DMS 273 treated with DMSO at 0.1 percent for 48 hours (cell line): ENCODE measurements at regions not wholly inside any gene's neighbourhood (a gene's known extent, or its start where the extent isn't known, plus 50 kb on each side); places are given as distances from the start of the nearest gene placed in this dataset.
"Not testable (repeated sequence)": the region's sequence is repeated elsewhere in the genome, so short reads cannot be mapped to it uniquely, and the experiment has no call there.

Experiments
- DNase-seq: peaks from one replicate; lab custom pipeline; 2025; lab: John Stamatoyannopoulos, UW

DNA sequence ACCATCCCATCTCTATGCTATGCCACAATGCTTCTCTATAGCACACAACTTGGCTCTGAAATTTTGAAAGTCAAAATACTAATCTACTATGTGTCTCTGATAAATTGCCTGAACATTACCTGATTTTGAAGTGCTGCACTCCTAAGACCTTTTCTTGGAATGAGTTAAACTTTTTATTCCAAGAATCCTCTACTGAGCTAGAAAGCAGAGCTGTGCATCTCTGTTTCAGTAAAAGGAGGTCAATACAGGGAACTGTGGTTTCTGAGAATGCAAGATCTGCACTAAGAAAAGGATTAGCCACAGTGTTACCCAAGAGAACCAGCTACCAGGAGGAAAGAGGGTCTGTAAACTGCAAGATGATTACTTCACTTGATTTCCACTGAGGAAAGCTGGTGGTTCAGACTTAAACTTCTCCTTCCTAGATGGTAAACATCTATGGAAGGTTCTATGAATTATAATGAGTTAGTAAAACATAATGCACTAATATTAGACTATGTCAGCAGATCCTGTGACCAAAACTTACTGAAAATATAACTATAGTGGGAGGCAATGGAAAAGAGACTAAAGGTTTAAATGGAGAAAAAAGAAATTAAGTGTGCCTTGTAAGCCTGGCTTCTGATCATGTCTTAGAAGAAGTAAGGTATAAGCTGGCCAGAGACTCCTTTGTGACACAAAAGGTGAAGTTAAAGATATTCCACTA, 588.0 kb upstream of the DEFB115 start:
- not testable (repeated sequence) for DNase-seq

DNA sequence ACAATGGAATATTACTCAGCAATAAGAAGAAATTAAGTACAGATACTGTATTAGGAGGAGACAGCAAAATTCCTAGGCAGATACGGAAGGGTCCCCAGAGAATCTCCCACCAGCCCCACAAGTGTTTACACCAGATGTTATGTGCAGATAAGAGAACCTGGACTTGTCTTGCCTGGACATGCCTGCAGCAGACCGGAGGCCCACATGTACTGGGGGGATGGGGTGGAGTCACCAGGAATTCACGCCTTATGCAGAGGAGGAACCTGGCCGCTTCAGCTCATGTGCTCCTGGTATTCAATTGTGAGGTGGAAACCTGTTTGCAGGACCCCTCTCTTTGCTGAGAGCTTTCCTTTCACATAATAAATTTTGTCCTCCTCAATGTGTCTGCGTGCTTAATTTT, 586.3 kb upstream of the DEFB115 start:
- DNase-seq = not testable (repeated sequence)

DNA sequence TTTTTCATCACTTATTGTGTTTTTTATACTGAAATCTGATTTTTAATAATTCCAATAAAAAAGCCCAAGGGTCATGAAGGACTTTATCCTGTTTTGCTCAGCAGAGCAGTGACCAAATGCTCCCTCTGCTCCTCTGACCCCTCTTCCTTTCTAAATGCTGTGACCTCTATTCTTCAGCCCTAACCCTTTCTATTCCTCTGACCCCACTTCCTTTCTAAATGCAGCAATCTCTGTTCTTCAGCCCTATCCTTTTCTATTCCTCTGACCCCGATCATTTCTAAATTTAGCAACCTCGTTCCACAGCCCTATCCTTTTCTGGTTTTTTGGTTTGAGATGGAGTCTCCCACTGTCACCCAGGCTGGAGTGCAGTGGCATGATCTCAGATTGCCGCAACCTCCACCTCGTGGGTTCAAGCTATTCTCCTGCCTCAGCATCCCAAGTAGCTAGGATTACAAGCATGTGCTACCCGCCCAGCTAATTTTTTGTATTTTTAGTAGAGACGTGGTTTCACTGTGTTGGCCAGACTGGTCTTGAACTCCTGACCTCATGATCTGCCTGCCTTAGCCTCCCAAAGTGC, 581.4 kb upstream of the DEFB115 start:
- DNase-seq = not testable (repeated sequence)

DNA sequence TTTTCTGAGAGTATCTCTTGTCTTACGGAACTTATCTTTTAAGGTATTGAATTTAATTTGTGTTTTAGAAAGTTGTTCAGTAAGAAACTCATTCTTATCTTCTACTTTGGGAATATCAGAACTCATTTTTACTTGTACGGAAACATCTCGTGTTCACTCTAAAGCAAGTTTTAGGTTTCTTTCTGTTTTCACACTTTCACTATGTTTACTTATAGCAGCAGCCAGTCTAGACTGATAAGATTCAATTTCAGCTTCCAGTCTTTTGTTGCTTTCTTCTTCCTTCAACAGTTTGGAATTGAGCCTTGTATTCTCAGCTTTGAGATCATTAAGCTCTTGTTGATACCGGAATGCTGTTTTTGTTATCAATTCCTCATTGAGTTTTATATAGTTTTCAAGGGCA, 575.2 kb upstream of the DEFB115 start:
- DNase-seq = not testable (repeated sequence)

DNA sequence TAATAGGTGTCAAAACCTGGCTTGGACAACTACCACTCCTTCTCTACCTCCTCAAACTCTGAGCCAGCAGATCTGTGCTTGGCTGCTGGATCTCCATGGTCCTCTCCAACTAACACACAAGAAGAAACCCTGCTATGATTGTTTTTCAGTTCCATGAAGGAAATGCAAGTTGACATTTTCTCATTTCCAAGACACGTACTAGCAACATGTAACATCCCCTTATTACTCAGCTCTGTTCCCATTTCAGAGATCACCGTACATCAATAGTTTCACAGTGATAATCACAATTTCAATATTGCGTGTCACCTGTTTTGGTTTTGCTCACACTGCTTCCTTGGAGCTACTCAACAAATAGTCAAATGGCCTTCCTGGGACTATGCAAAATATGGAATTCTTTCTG, 544.6 kb upstream of the DEFB115 start:
- DNase-seq = not testable (repeated sequence)

DNA sequence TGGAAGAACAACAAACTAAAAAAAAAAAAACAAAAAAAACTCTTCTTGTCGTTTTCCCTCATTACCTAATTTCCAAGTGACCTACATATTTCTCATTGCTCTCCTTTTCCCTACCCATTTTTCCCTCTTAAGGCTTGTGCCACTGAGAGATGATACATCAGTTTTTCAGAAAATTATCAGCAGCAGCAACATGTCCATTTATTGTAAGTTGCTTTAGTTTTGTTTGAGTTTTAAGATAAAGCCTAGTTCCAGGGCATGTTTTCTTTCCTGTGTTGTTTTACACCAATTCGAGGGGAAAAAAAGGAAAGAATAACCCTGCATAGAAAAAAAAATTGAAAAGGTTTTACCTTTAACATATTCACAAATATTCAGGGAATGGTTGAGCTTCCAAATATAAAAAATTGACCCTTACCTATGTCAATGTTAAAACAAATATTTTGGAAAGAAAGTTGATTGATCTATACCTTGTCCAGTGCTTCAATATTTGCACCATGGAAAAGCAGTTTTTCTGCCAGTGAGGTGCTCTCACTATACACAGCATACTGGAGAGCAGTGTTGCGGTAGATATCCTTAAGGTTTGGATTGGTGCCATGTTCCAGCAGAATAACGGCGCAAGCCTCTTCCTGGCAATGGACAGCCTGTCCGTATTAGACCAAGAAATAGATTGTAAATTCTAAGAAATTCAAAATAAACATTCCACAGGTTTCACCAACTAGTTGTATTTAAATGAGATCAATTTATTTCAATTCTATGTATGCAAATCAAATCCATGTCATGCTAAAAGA, 537.9 kb upstream of the DEFB115 start:
- not testable (repeated sequence) for DNase-seq

DNA sequence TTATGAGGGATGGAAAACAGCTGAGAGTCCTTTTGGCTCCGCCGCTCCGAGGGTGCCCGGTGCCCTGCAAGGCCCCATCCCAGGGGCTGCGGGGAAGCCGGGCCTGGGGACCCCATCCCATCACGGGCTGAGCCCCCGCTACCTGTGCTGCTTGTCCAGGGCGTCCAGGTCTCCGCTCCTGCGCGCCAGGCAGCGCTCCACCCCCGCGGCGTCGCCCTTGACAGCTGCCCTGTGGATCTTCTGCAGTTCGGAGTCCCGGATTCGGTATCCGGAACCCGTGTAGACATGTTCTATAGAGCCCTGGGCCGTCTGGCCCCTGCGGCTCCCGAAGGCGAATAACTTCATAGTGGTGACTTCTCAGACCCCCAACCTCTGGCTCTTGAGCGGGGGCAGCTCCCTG, 534.0 kb upstream of the DEFB115 start:
- DNase-seq = not testable (repeated sequence)

DNA sequence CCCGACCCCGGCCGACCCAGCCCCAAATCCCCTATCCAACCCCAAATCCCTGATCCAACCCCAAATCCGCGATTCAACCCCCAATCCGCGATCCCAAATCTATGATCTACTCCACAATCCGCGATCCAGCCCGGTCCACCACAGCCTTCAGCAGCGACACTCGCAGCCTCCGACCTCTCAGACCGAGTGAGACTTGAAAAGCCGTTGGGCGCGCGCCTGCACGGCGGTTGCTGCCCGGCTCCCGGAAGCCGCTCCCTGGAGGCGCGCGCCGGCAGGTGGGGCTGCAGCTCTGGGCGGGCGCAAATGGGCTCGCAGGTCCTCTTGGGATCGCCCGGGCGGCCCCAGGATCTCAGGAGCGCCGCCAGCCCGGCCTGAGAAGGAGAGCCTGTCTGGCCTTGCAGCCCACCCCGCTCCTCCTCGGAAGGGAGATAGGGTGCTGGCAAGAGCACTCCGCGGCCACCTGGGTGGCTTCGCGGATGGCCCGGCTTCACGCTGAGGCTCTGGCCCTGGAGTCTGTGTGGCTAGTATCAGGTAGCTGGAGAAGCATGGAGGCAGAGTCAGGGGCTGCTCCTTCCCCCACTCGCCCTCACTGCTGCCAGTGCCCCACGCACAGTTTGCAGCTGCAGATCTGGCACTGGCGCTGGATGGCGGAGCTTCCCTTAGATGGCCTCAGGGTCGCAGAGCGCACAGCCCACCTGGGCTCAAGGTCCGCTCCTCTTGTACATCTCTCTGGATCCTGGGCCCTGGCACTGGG, 533.4 kb upstream of the DEFB115 start:
- not testable (repeated sequence) for DNase-seq

DNA sequence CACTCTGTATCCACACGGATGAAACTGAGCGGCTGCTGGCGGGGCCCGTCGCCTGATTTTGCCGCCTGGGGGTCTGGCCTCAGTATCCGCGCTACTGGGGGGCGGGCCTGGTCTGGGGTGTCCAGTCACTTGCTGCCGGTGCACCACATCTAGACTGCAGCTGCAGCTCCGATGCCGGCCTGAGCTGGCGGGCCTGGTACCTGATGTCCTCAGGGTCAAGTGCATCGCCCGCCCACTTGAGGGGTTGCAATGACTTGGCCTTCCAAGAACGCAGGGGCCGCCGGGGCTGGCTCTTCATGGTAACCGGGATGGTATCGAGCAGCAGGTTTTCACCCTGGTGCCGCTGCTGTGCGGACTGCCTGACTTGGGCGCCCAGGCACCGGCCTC, 532.8 kb upstream of the DEFB115 start:
- not testable (repeated sequence) for DNase-seq

DNA sequence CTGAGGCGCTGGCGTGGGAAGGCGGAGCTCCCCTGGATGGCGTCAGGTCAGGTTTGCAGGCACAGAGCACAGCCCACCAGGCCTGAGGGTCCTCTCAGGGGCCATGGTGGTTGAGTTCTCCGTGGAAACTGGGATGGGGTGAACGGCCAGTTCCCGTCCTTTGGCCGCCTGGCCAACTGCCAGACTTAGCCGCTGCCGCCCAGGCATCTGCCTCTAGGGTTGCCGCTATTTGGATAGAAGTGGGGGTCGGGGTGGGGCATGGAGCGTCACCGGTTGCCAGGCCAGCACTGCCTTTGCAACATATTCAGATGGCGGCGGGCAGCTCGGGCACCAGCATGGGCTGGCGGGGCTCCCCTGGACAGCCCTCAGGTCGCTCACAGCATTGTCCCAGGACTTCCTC, 532.3 kb upstream of the DEFB115 start:
- not testable (repeated sequence) for DNase-seq

DNA sequence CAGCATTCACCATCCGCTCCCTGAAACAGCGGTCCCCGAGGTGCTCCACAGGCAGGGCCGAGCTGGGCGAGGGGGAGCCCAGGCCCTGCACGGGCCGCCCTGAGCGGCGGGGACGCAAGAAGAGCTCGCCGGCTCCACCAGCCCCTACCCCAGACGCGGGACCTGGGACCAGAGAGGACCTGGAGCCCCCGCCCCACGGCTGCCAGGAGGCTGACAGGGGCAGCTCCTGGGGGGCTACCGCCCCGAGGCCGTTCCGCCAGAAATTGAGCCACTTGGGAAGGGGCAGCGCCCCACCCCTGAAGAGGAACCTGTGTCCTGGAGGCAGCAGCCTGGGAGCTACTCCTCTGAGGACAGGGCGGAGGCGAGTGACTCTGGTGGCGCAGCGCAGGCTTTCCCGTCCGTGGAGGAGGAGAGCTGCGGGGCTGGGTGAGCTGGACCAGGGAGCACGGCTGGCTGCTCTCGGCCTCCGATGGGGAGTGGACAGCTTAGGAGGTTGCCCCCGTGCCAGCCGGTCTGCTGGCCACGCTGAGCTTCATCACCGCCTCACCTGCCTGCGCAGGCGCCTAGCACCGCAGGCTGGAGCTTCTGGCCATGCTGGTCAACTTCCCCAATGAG, 529.1 kb upstream of the DEFB115 start:
- DNase-seq = not testable (repeated sequence)
